GM12873 (cell line): ENCODE measurements at regions not wholly inside any gene's neighbourhood (a gene's known extent, or its start where the extent isn't known, plus 50 kb on each side); places are given as distances from the start of the nearest gene placed in this dataset.

Experiments used
- CTCF ChIP-seq: IDR thresholded peaks from 2 replicates; pipeline ENCODE4 v1.5.1; 2012; ENCODE audit warnings: low read depth, mild to moderate bottlenecking, moderate library complexity, low read length, control low read depth; ENCODE audit not compliant: insufficient read depth; ENCODE audit errors: missing control alignments

- no peak for TF ChIP-seq CTCF
These were observed 79.3 kb upstream of the SHANK2 start for GRCh38 chr11:71331631-71332030.

GRCh38 chr11:71330996-71331395, 78.6 kb upstream of the SHANK2 start:
- TF ChIP-seq CTCF: no peak

- no peak for TF ChIP-seq CTCF
These were observed 78.0 kb upstream of the SHANK2 start for GRCh38 chr11:71330349-71330748.

- TF ChIP-seq CTCF: no peak
These were observed 77.4 kb upstream of the SHANK2 start for GRCh38 chr11:71329786-71330185.

- TF ChIP-seq CTCF: no peak
These were observed 76.8 kb upstream of the SHANK2 start for GRCh38 chr11:71329165-71329510.

GRCh38 chr11:71327156-71328085, 75.0 kb upstream of the SHANK2 start:
- TF ChIP-seq CTCF: no peak

- no peak for TF ChIP-seq CTCF
These were observed 74.1 kb upstream of the SHANK2 start for GRCh38 chr11:71326328-71326940.
